ENCODE measurements at regions not wholly inside any gene's neighbourhood (a gene's known extent, or its start where the extent isn't known, plus 50 kb on each side); places are given as distances from the start of the nearest gene placed in this dataset.
"Not testable (repeated sequence)": the region's sequence is repeated elsewhere in the genome, so short reads cannot be mapped to it uniquely, and the experiment has no call there.

GRCh38 chr2:144638250-144638649 is 118.3 kb upstream of the ZEB2 start:
- not testable (repeated sequence) for TF ChIP-seq CTCF (IDR thresholded peaks at IDR 0.05); POLR2AphosphoS5 (IDR thresholded peaks at IDR 0.05; ENCODE audit: low read depth, low read length); SIN3A (IDR thresholded peaks at IDR 0.05; ENCODE audit: borderline replicate concordance, insufficient read depth, low read depth, low read length); REST (IDR thresholded peaks at IDR 0.05; ENCODE audit: insufficient read depth in 1 of 2, low read depth in 2 of 2, low read length in 1 of 2)
